Endodermal cell (in vitro differentiated cells): ENCODE measurements at regions not wholly inside any gene's neighbourhood (a gene's known extent, or its start where the extent isn't known, plus 50 kb on each side); places are given as distances from the start of the nearest gene placed in this dataset.

Source experiments
- DNase-seq: peaks from one replicate; pipeline ENCODE4 v3.0.0-alpha.2; 2017
- H3K27ac ChIP-seq: 2 replicates; pipeline ENCODE4 v1.5.1; 2013; ENCODE audit warnings: mild to moderate bottlenecking, low read depth, low read length, moderate library complexity
- H3K27me3 ChIP-seq: 2 replicates; pipeline ENCODE4 v1.6.1; 2013; ENCODE audit warnings: mild to moderate bottlenecking, low read length, moderate library complexity; ENCODE audit not compliant: insufficient read depth, control insufficient read depth, poor library complexity, severe bottlenecking
- H3K36me3 ChIP-seq: 2 replicates; pipeline ENCODE4 v1.7.0; 2013; ENCODE audit warnings: mild to moderate bottlenecking, low read length, moderate library complexity; ENCODE audit not compliant: control insufficient read depth, insufficient read depth
- H3K4me1 ChIP-seq: one replicate; pipeline ENCODE4 v1.7.0; 2013; ENCODE audit warnings: low read length; ENCODE audit not compliant: control insufficient read depth, insufficient read depth
- H3K4me3 ChIP-seq: 2 replicates; pipeline ENCODE4 v1.5.1; 2013; ENCODE audit warnings: mild to moderate bottlenecking, low read length, moderate library complexity
- H3K9ac ChIP-seq: 2 replicates; pipeline ENCODE4 v1.6.1; 2013; ENCODE audit warnings: mild to moderate bottlenecking, low read length, moderate library complexity; ENCODE audit not compliant: poor library complexity, severe bottlenecking; ENCODE audit errors: extremely low read depth
- H3K9me3 ChIP-seq: 2 replicates; pipeline ENCODE4 v1.6.1; 2013; ENCODE audit warnings: mild to moderate bottlenecking, low read length, moderate library complexity; ENCODE audit not compliant: control insufficient read depth
- H3K27ac Mint-ChIP-seq: 2 replicates; pipeline ENCODE4 v1.8.0; 2020; ENCODE audit warnings: mixed read lengths
- H3K27me3 Mint-ChIP-seq: 2 replicates; pipeline ENCODE4 v1.8.0; 2021; ENCODE audit warnings: mild to moderate bottlenecking, mixed read lengths; ENCODE audit not compliant: insufficient read depth
- H3K36me3 Mint-ChIP-seq: 2 replicates; pipeline ENCODE4 v1.8.0; 2020; ENCODE audit warnings: low read depth, mixed read lengths
- H3K4me1 Mint-ChIP-seq: 2 replicates; pipeline ENCODE4 v1.8.0; 2020; ENCODE audit warnings: mixed read lengths
- H3K4me3 Mint-ChIP-seq: 2 replicates; pipeline ENCODE4 v1.8.0; 2020; ENCODE audit warnings: mild to moderate bottlenecking, moderate library complexity, mixed read lengths
- H3K9me3 Mint-ChIP-seq: 2 replicates; pipeline ENCODE4 v1.8.0; 2020; ENCODE audit warnings: mild to moderate bottlenecking, mixed read lengths
- WGBS, 2 experiments: methylation state at CpG; one replicate each; pipeline versions ENCODE4 v1.1.5 to v1.1.7; 2013; ENCODE audit warnings: missing lambda C conversion rate in 2 of 2, mixed read lengths in 1 of 2; ENCODE audit not compliant: insufficient coverage in 1 of 2, insufficient read length in 1 of 2; 5-methylcytosine and 5-hydroxymethylcytosine counted together
- TF ChIP-seq, protein P1 (sequence below): fragments of 200-600 bp; sonication (generic); conservative IDR thresholded peaks from 2 replicates; pipeline ENCODE4 v1.5.0; 2021; ENCODE audit warnings: antibody characterized with exemption, mild to moderate bottlenecking

DNA sequence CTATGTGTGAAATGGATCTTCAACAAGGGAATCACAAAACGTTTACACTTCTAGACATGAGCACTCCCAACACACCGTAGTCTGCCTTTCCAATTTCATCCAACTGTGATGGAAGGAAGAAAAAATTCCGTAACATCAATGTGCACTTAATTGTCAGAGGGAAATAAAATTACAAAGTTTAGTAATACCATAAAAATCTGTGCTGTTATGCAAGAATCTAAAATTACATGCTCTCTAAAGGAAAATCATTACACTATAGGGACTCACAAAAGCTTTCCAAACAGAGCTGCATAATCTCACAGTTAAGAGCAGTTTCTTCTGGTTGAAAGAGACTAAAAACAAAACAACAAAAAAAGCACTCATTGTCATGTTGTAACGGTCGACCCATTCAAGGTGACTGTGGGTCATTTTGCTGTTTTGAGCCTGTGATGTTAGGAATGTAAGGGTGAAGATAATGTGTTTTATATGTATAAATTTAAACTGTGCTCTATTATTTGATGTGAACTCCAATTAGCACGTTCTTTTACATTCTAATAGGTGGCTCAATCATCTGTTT lies 698.0 kb downstream of the TDRD15 start:
- no peak overlapping the region for H3K9ac ChIP-seq
- H3K4me1 ChIP-seq, result no peaks in the 10 kb centered on the region
- no peaks in the 10 kb centered on the region for H3K27me3 ChIP-seq
- no peaks in the 10 kb centered on the region for H3K27me3 Mint-ChIP-seq
- TF ChIP-seq, protein P1, sequence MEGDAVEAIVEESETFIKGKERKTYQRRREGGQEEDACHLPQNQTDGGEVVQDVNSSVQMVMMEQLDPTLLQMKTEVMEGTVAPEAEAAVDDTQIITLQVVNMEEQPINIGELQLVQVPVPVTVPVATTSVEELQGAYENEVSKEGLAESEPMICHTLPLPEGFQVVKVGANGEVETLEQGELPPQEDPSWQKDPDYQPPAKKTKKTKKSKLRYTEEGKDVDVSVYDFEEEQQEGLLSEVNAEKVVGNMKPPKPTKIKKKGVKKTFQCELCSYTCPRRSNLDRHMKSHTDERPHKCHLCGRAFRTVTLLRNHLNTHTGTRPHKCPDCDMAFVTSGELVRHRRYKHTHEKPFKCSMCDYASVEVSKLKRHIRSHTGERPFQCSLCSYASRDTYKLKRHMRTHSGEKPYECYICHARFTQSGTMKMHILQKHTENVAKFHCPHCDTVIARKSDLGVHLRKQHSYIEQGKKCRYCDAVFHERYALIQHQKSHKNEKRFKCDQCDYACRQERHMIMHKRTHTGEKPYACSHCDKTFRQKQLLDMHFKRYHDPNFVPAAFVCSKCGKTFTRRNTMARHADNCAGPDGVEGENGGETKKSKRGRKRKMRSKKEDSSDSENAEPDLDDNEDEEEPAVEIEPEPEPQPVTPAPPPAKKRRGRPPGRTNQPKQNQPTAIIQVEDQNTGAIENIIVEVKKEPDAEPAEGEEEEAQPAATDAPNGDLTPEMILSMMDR, result no peak
- H3K36me3 Mint-ChIP-seq, result no peaks in the 10 kb centered on the region
- H3K27ac ChIP-seq, result no peak overlapping the region
- H3K27ac Mint-ChIP-seq, result no peak overlapping the region
- 64 to 67% methylated on average over 2 to 6 of the region's 6 CpGs for WGBS, 2 experiments
- H3K9me3 ChIP-seq, result no peaks in the 10 kb centered on the region
- peaks cover 18% of the 10 kb centered on the region for H3K4me1 Mint-ChIP-seq
- no peaks in the 10 kb centered on the region for H3K36me3 ChIP-seq
- no peak overlapping the region for H3K4me3 ChIP-seq
- no peak for DNase-seq
- no peaks in the 10 kb centered on the region for H3K9me3 Mint-ChIP-seq
- no peak overlapping the region for H3K4me3 Mint-ChIP-seq

DNA sequence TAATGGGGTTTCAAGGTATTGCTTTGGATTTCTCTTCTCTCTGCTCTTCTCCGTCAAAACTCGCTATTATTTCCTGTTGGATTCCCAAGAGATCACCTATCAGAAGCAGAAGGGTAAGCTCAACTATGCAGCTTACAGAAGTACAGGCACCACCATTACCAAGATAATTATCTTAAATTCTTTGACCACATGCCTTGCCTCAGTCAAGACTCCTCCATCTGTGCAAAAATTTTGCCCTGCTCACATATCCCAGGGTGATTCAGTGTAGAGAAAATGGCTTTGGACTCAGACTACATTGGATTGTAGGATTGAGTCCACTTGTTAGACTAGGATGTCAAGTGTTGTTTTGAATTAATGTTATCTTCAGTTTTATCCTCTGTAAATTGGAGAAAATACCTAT lies 698.7 kb downstream of the TDRD15 start:
- TF ChIP-seq, protein P1, result no peak
- no peaks in the 10 kb centered on the region for H3K9me3 ChIP-seq
- WGBS, 2 experiments, result 74 to 100% methylated on average over 2 of the region's 2 CpGs
- Mint-ChIP-seq H3K27ac (no peak overlapping the region), H3K4me1 (peaks cover 18% of the 10 kb centered on the region), H3K36me3 (no peaks in the 10 kb centered on the region), H3K27me3 (no peaks in the 10 kb centered on the region), H3K4me3 (no peak overlapping the region), H3K9me3 (no peaks in the 10 kb centered on the region)
- no peaks in the 10 kb centered on the region for H3K4me1 ChIP-seq
- no peak overlapping the region for H3K4me3 ChIP-seq
- no peak overlapping the region for H3K9ac ChIP-seq
- no peak for DNase-seq
- no peaks in the 10 kb centered on the region for H3K27me3 ChIP-seq
- H3K27ac ChIP-seq, result no peak overlapping the region
- H3K36me3 ChIP-seq, result no peaks in the 10 kb centered on the region

DNA sequence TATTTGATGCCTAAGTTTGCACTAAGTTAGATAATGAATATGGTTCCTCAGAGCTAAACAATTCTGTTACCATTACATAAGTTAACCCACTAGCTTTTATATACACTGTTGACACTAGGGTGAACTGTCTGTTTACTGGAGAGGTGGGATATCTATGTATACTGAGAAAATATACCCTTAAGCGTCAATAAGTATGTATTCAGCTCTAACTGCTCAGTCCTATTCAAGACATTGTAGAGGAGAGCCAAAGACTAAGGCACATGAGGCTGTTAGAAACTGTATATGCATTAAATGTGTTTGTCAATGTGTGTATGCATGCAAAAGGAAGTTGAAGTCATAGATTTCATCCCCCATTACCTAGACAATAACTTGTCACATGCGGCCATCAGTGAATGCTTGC lies 710.0 kb downstream of the TDRD15 start:
- H3K9ac ChIP-seq, result no peak overlapping the region
- H3K27ac ChIP-seq, result no peak overlapping the region
- DNase-seq, result no peak
- H3K36me3 Mint-ChIP-seq, result no peaks in the 10 kb centered on the region
- H3K36me3 ChIP-seq, result no peaks in the 10 kb centered on the region
- TF ChIP-seq, protein P1, result no peak
- H3K27me3 Mint-ChIP-seq, result no peaks in the 10 kb centered on the region
- H3K9me3 ChIP-seq, result no peaks in the 10 kb centered on the region
- 94 to 100% methylated on average over 1 to 2 of the region's 2 CpGs for WGBS, 2 experiments
- no peak overlapping the region for H3K4me3 ChIP-seq
- H3K4me1 ChIP-seq, result no peaks in the 10 kb centered on the region
- no peaks in the 10 kb centered on the region for H3K9me3 Mint-ChIP-seq
- H3K27ac Mint-ChIP-seq, result no peak overlapping the region
- H3K4me3 Mint-ChIP-seq, result no peak overlapping the region
- no peaks in the 10 kb centered on the region for H3K27me3 ChIP-seq
- H3K4me1 Mint-ChIP-seq, result no peaks in the 10 kb centered on the region
